Erythroblast (primary cell): ENCODE measurements at regions not wholly inside any gene's neighbourhood (a gene's known extent, or its start where the extent isn't known, plus 50 kb on each side); places are given as distances from the start of the nearest gene placed in this dataset.

Source experiments
- GATA1 ChIP-seq: IDR thresholded peaks from 2 replicates; pipeline ENCODE4 v1.6.1; 2011; ENCODE audit warnings: low read depth, mild to moderate bottlenecking, control low read depth, low read length, moderate library complexity
- POLR2A ChIP-seq: IDR thresholded peaks from 2 replicates; pipeline ENCODE4 v1.6.1; 2011; ENCODE audit warnings: mild to moderate bottlenecking, low read length

DNA sequence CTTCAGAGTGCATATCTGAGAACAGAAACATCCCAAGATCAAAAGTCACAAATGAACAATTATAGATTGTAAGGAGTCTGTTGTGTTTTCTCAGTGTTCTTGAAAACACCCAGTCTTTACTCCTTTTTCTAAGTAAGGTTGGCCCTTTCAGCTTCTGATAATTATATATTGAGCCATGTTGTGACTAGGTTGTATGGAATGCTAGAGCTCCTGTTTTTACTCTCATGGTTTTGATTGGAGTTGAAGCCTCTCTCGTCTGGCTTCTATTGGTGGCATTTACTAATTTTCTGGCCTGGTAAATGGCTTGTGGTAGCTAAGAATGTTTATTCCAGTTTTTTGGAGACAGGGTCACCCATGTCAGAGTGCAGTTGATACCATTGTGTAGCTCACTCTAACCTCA is 84.7 kb downstream of the NDUFS5 start:
- TF ChIP-seq POLR2A, result no peak
- TF ChIP-seq GATA1, result no peak
